GM20431 (cell line): ENCODE measurements at regions not wholly inside any gene's neighbourhood (a gene's known extent, or its start where the extent isn't known, plus 50 kb on each side); places are given as distances from the start of the nearest gene placed in this dataset.

Experiments used
- in situ Hi-C: fragments of 300-500 bp; cut with MseI, MboI; formaldehyde crosslinking; loops from one replicate; pipeline ENCODE4 v1.15.0; 2020; ENCODE audit warnings: low sequenced_read_pairs; ENCODE audit not compliant: unreplicated experiment

DNA sequence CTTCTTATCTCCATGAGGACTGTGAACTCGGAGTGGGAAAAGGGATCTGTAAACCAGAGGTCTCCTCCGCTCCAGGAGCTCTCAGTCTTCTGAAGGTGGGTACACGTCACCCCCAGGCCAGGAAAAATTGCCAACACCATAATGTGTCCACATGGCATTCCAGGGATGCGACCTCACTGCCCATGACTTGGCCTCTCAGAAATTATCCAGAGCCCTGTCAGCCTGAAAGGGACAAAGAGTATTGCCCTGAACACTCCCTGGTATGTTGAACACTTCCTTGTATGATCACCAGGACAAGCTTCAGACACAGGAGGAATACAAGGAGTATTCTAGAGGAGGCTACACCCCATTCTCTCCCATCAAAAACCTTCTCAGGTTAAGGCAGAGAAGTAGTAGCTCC lies 81.0 kb upstream of the SLC7A1 start:
- in situ Hi-C loops, result no loop called here

DNA sequence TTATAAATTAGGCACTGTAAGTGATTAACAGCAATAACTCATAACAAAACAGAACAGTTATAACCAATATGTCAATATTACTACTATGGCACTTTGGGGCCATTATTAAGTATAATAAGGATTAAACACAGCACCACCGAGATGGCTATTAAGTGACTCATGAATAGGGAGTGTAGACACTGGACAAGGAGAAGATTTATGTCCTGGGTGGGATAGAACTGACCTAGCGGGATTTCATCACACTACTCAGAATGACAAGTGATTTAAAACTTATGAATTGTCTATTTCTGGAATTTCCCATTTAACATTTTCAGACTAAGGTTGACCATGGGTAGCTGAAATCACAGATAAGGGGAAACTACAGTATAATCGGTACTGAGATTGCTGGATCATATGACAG lies 79.0 kb upstream of the SLC7A1 start:
- in situ Hi-C loops, result no loop called here

DNA sequence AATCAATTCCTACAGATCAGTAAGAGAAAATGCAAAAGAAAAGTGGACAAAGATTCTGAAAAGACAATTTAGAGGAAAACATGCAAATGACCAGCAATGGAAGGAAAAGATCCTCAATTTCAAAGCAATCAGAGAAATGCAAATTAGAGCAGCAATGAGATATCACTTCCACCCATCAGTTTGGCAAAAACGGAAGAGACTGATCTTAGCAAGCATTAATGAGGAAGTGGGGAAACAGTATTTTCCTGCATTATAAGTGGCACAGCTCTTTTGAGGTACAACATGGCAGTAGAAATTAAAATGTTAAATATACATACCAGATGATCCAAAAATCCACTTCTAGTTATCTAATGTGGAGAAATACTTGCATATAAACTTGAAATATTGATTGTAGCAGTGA lies 69.1 kb upstream of the SLC7A1 start:
- in situ Hi-C loops, result no loop called here

DNA sequence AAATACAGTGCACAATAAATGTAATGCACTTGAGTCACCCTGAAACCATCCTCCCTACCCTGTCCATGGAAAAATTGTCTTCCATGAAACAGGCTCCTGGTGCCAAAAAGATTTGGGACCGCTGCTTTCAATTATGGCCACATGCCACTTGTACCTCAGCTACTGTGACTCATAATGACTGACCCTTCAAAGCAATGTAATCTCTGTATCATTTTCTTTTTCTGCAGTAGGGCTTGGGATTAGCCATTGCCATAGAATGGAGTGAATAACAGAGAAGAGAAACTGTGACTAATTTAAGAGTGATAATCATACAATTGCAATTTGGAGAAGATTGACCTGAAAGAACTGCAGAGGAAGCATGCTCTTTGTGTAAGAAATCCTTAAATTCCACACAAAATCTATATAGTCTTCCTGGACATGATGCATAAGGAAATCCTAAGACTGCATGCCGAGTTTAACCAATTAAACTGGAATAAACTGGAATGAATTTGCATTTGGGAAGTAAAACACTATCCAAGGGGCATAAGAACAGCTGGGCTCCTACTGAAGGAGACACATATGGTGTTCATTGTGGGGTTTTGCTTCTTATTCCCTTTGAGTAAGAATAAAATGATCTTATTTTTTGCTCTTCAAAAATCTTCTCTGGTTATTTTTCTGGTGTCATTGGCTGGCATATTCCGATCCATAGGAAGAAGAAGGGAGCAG lies 59.5 kb upstream of the SLC7A1 start:
- in situ Hi-C loops, result no loop called here

GRCh38 chr13:29654384-29654783 lies 58.9 kb upstream of the SLC7A1 start:
- in situ Hi-C loops, result no loop called here

DNA sequence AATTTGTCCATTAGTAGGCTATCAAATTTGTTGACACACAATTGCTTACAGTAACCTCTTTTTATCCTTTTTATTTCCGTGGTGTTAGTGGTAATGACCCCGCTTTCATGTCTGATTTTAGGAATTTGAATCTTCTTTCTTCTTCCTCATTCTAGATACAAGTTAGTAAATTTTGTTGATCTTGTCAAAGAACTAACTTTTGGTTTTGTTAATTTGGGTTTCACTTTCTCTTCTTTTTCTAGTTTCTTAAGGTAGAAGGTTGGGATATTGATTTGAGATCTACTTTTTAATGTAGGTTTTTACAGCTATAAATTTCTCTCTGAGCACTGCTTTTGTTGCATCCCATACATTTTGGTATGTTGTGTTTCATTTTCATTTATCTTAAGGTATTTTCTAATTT lies 53.3 kb upstream of the SLC7A1 start:
- in situ Hi-C loops, result no loop called here
